ENCODE measurements at regions not wholly inside any gene's neighbourhood (a gene's known extent, or its start where the extent isn't known, plus 50 kb on each side); places are given as distances from the start of the nearest gene placed in this dataset.

- H3K27me3 Mint-ChIP-seq, result peaks cover 4% of the 10 kb centered on the region
- H3K36me3 Mint-ChIP-seq (ENCODE audit: low read depth), result no peaks in the 10 kb centered on the region
- no peaks in the 10 kb centered on the region for H3K4me1 Mint-ChIP-seq (ENCODE audit: low read depth)
- no peak overlapping the region for H3K27ac Mint-ChIP-seq
- H3K9me3 Mint-ChIP-seq, result no peaks in the 10 kb centered on the region
- no peak overlapping the region for H3K4me3 Mint-ChIP-seq
- intact Hi-C loops (cut with micrococcal nuclease), result no loop called here
These were observed 160.1 kb upstream of the DAP start for GRCh38 chr5:10921160-10921559.

- Mint-ChIP-seq H3K27me3 (peaks cover 8% of the 10 kb centered on the region), H3K4me3 (no peak overlapping the region), H3K4me1 (ENCODE audit: low read depth) (no peaks in the 10 kb centered on the region), H3K36me3 (ENCODE audit: low read depth) (no peaks in the 10 kb centered on the region), H3K27ac (no peak overlapping the region), H3K9me3 (no peaks in the 10 kb centered on the region)
- intact Hi-C loops (cut with micrococcal nuclease), result no loop called here
These were observed 159.4 kb upstream of the DAP start for GRCh38 chr5:10920400-10920799.

GRCh38 chr5:10914741-10915480, 153.9 kb upstream of the DAP start:
- Mint-ChIP-seq H3K36me3 (ENCODE audit: low read depth) (no peaks in the 10 kb centered on the region), H3K27me3 (peaks cover 15% of the 10 kb centered on the region), H3K9me3 (no peaks in the 10 kb centered on the region), H3K4me1 (ENCODE audit: low read depth) (peaks cover 15% of the 10 kb centered on the region), H3K4me3 (no peak overlapping the region), H3K27ac (no peak overlapping the region)
- intact Hi-C loops (cut with micrococcal nuclease), result no loop called here

GRCh38 chr5:10913841-10914240, 152.8 kb upstream of the DAP start:
- Mint-ChIP-seq H3K27me3 (peaks cover 15% of the 10 kb centered on the region), H3K4me3 (no peak overlapping the region)

GRCh38 chr5:10913181-10913810, 152.3 kb upstream of the DAP start:
- no peaks in the 10 kb centered on the region for H3K9me3 Mint-ChIP-seq
- no peaks in the 10 kb centered on the region for H3K36me3 Mint-ChIP-seq (ENCODE audit: low read depth)
- H3K4me3 Mint-ChIP-seq, result no peak overlapping the region
- no peak overlapping the region for H3K27ac Mint-ChIP-seq
- H3K27me3 Mint-ChIP-seq, result peaks cover 15% of the 10 kb centered on the region
- intact Hi-C loops (cut with micrococcal nuclease), result no loop called here
- peaks cover 15% of the 10 kb centered on the region for H3K4me1 Mint-ChIP-seq (ENCODE audit: low read depth)

More at GRCh38 chr5:10913841-10914240, 152.8 kb upstream of the DAP start:
- Mint-ChIP-seq H3K36me3 (ENCODE audit: low read depth) (no peaks in the 10 kb centered on the region), H3K9me3 (no peaks in the 10 kb centered on the region), H3K4me1 (ENCODE audit: low read depth) (peaks cover 15% of the 10 kb centered on the region), H3K27ac (no peak overlapping the region)
- intact Hi-C loops (cut with micrococcal nuclease), result no loop called here

GRCh38 chr5:10912435-10912834, 151.4 kb upstream of the DAP start:
- no peak overlapping the region for H3K4me3 Mint-ChIP-seq
- no peaks in the 10 kb centered on the region for H3K9me3 Mint-ChIP-seq
- peaks cover 15% of the 10 kb centered on the region for H3K4me1 Mint-ChIP-seq (ENCODE audit: low read depth)
- H3K36me3 Mint-ChIP-seq (ENCODE audit: low read depth), result no peaks in the 10 kb centered on the region
- intact Hi-C loops (cut with micrococcal nuclease), result no loop called here
- H3K27ac Mint-ChIP-seq, result no peak overlapping the region
- H3K27me3 Mint-ChIP-seq, result peaks cover 15% of the 10 kb centered on the region

GRCh38 chr5:10910261-10910660, 149.2 kb upstream of the DAP start:
- Mint-ChIP-seq H3K27ac (no peak overlapping the region), H3K36me3 (ENCODE audit: low read depth) (no peaks in the 10 kb centered on the region), H3K4me1 (ENCODE audit: low read depth) (peaks cover 15% of the 10 kb centered on the region), H3K4me3 (no peak overlapping the region), H3K9me3 (no peaks in the 10 kb centered on the region), H3K27me3 (peaks cover 8% of the 10 kb centered on the region)
- intact Hi-C loops (cut with micrococcal nuclease), result no loop called here

- Mint-ChIP-seq H3K4me3 (no peak overlapping the region), H3K27ac (no peak overlapping the region), H3K27me3 (peaks cover 10% of the 10 kb centered on the region), H3K36me3 (ENCODE audit: low read depth) (no peaks in the 10 kb centered on the region), H3K4me1 (ENCODE audit: low read depth) (peaks cover 6% of the 10 kb centered on the region), H3K9me3 (no peaks in the 10 kb centered on the region)
- intact Hi-C loops (cut with micrococcal nuclease), result no loop called here
These were observed 143.9 kb upstream of the DAP start for GRCh38 chr5:10904862-10905432.

GRCh38 chr5:10903786-10904560, 142.9 kb upstream of the DAP start:
- intact Hi-C loops (cut with micrococcal nuclease), result no loop called here
- no peak overlapping the region for H3K4me3 Mint-ChIP-seq
- peaks cover 6% of the 10 kb centered on the region for H3K4me1 Mint-ChIP-seq (ENCODE audit: low read depth)
- peaks cover 10% of the 10 kb centered on the region for H3K27me3 Mint-ChIP-seq
- H3K36me3 Mint-ChIP-seq (ENCODE audit: low read depth), result no peaks in the 10 kb centered on the region
- no peak overlapping the region for H3K27ac Mint-ChIP-seq
- no peaks in the 10 kb centered on the region for H3K9me3 Mint-ChIP-seq

GRCh38 chr5:10902145-10902544, 141.1 kb upstream of the DAP start:
- peaks cover 10% of the 10 kb centered on the region for H3K27me3 Mint-ChIP-seq
- H3K4me1 Mint-ChIP-seq (ENCODE audit: low read depth), result peaks cover 6% of the 10 kb centered on the region
- H3K4me3 Mint-ChIP-seq, result no peak overlapping the region
- H3K27ac Mint-ChIP-seq, result no peak overlapping the region
- intact Hi-C loops (cut with micrococcal nuclease), result no loop called here
- no peaks in the 10 kb centered on the region for H3K9me3 Mint-ChIP-seq
- no peaks in the 10 kb centered on the region for H3K36me3 Mint-ChIP-seq (ENCODE audit: low read depth)

- H3K27me3 Mint-ChIP-seq, result peaks cover 1% of the 10 kb centered on the region
- H3K4me3 Mint-ChIP-seq, result no peak overlapping the region
- H3K4me1 Mint-ChIP-seq (ENCODE audit: low read depth), result peaks cover 6% of the 10 kb centered on the region
- no peak overlapping the region for H3K27ac Mint-ChIP-seq
- intact Hi-C loops (cut with micrococcal nuclease), result no loop called here
- H3K36me3 Mint-ChIP-seq (ENCODE audit: low read depth), result no peaks in the 10 kb centered on the region
- no peaks in the 10 kb centered on the region for H3K9me3 Mint-ChIP-seq
These were observed 137.5 kb upstream of the DAP start for GRCh38 chr5:10898514-10898913.

- intact Hi-C loops (cut with micrococcal nuclease), result no loop called here
- H3K4me1 Mint-ChIP-seq (ENCODE audit: low read depth), result peaks cover 5% of the 10 kb centered on the region
- H3K4me3 Mint-ChIP-seq, result no peak overlapping the region
- H3K27me3 Mint-ChIP-seq, result no peaks in the 10 kb centered on the region
- no peak overlapping the region for H3K27ac Mint-ChIP-seq
- H3K36me3 Mint-ChIP-seq (ENCODE audit: low read depth), result no peaks in the 10 kb centered on the region
- H3K9me3 Mint-ChIP-seq, result peaks cover 4% of the 10 kb centered on the region
These were observed 135.0 kb upstream of the DAP start for GRCh38 chr5:10896016-10896415.

GRCh38 chr5:10894445-10895054, 133.5 kb upstream of the DAP start:
- Mint-ChIP-seq H3K27me3 (no peaks in the 10 kb centered on the region), H3K27ac (no peak overlapping the region), H3K9me3 (peaks cover 5% of the 10 kb centered on the region), H3K36me3 (ENCODE audit: low read depth) (no peaks in the 10 kb centered on the region), H3K4me3 (no peak overlapping the region), H3K4me1 (ENCODE audit: low read depth) (peaks cover 5% of the 10 kb centered on the region)
- intact Hi-C loops (cut with micrococcal nuclease), result no loop called here

- Mint-ChIP-seq H3K4me1 (ENCODE audit: low read depth) (peaks cover 5% of the 10 kb centered on the region), H3K27me3 (no peaks in the 10 kb centered on the region), H3K27ac (no peak overlapping the region), H3K9me3 (peaks cover 5% of the 10 kb centered on the region), H3K36me3 (ENCODE audit: low read depth) (no peaks in the 10 kb centered on the region), H3K4me3 (no peak overlapping the region)
- intact Hi-C loops (cut with micrococcal nuclease), result no loop called here
These were observed 131.8 kb upstream of the DAP start for GRCh38 chr5:10892911-10893215.

Measured in dendritic cell treated with granulocyte-macrophage colony-stimulating factor and Interleukin-4, amounts not matched to agents 40 ng/mL and 50 ng/mL, for 4 days (primary cell).